Fibroblast of skin of abdomen (primary cell): ENCODE measurements at regions not wholly inside any gene's neighbourhood (a gene's known extent, or its start where the extent isn't known, plus 50 kb on each side); places are given as distances from the start of the nearest gene placed in this dataset.
"Not testable (repeated sequence)": the region's sequence is repeated elsewhere in the genome, so short reads cannot be mapped to it uniquely, and the experiment has no call there.

ENCODE experiments used
- DNase-seq: peaks from one replicate; pipeline ENCODE4 v3.0.0-alpha.2; 2013

DNA sequence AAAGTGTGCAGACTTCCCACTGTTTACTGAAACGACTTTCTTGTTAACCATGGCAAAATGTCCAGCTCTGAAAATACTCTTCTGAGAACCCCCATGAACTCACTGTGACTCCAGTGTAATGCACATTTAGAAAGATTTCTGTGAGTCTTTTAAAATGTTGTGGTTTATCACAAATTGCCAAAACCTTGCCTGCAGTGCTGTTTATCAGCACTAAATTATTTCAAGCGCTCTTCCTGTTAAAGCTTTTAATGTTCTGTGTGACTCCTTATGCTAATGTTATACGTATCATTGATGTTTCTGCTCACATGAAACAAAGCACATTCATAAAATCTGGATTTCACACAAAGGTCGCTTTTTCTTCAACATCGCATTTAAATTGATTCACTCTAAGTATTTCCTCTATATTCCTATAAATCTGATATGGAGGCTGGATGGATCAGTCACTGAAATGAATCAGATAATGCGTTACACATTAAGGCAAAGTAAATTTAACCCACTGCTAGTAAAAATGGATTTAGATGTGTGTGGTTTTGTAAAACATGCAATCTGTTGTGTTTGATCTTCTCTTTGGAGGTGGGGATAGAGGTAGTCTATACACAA is 521.2 kb downstream of the NYAP2 start:
- peak; percentile 31 for DNase-seq

DNA sequence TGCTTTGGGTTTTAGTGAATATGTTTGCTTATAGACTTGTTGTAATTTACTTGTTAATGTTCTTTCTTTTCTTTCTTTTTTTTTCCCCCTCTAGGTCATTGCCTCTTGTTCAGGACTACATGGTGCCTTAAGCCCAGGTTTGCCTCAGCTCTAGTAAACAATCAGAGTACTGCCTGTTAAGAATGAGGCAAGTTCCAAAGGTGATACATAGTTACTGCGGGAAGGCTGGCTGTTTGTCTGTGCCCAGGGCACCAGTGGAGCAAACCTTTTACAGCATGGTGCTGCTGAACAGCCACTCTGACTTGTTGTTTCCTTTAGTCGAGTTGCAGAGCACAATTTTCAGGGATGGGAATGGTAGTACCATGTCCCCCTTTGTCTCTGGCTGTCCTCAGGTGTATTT is 517.2 kb downstream of the NYAP2 start:
- no peak for DNase-seq

DNA sequence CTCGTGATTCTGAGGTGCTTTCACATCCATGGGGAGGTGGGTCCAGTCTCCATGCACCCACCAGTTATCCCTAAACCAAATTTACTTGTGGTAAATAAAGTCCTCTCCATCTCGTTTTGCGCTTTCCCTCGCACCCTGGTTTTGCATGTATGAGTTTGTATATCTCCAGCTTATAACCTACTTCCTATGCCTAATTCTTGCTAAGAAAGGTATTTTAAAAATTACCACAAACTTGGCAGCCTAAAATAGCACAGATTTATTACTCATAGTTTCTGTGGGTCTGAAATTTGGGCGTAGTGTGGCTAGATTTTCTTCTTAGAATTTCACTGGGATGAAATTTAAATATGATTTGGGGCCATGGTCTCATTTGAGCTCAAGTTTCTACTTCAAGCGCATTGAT is 511.5 kb downstream of the NYAP2 start:
- no peak for DNase-seq

DNA sequence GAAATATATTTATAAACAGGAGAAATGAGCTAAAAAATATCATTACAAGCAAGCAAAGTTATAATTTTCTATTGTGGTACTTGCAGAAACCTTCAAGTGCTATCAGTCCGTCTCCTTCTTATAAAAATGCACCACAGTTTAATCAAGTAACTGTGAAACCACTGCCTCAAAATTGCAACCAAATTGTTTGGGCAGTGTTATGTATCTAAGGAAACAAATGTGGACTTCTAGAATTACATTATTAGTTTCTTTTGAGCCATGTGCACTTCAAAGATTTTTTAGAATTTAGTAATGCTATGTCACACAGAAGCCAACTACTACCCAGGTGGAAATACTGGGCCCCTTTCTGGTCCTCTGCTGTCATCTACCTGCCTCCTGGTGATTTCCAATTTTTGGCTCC is 495.6 kb downstream of the NYAP2 start:
- DNase-seq, result peak; percentile 8

DNA sequence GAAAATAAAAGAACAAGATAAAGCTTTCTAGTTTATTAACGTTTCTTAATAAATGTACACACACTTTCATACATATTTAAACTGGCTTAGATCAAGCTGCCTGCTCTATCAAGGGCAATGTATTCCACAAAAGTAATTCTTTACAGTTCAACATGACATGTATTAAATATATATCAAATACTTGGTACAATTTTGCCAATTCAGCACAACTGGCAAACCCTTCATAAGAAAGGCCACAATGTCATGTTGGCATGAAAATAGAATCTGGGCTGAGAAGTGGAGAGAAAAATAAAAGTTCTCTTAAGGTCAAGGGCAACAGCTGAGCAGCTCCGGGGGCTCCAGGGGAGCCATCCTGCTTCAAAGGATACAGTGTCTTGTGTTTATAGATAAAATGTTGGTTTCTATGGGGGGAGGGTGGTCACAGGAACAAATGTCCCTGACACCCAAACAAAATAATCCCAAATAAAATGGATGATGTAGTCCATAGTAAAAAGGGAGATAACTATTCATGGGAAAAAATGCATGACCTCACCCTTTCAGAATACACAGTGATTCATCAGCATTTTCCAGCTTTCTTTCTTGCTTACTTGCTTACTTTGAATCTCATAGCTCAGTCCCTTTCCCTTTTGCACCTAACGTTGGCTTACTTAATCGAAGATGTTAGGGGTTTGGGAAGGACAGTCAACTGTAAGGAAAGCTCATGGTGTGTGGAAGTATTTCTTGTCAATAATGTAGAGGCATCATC is 494.9 kb downstream of the NYAP2 start:
- peak; percentile 64 for DNase-seq

DNA sequence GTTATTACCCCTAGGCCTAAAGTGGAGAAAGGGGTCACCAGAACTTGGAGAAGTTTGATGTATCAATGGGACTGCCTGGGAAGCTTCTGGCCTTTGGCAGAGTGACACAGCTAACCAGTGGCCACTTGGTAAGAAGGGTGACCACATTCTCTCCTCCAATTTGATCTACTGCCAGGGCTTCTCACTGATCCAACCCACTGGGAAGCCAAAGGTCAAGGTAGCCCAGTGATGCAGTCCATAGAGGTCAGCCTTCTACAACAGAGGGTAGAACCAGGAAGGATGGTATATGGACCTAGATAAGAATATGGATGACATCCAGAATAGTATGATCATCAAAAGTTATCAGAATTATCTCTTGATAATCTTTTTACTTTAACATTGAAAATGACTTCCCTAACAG is 493.6 kb downstream of the NYAP2 start:
- DNase-seq, result no peak

DNA sequence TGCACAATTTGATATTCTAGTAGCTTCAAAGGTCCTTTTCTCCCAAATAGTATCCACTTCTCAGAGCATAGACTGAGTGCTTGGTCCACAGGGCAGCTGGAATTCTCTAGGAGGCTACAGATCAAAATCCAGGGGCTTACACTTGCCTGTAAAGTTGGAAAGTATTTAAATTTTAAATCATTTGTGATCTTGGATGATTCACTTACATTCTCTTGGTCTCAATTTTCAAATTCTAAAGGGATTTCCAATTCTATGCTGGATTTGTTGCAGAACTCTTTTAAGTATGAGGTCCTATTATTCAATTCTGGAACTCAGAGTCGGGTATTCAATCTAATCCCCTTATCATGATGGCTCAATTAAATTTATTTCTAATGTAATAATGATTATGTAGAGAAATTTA is 492.3 kb downstream of the NYAP2 start:
- no peak for DNase-seq

DNA sequence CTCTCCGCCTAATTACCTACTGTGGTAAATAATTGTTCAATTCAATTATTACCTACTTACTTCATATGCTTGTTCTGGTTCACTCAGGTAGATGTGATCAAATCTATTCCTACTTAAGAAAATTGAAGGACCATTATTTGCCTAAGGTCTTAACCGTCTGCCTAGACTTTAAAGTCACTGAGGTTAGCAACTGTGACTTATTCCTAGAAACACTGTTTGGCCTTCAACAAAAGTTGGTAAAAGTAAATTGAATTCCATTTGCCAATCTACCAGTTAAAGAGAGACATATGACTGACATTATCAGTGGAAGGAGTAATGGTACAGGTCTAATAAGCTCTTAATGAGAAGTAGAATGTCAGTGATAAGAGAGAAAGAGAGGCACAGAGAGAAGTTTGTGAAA is 491.5 kb downstream of the NYAP2 start:
- no peak for DNase-seq

DNA sequence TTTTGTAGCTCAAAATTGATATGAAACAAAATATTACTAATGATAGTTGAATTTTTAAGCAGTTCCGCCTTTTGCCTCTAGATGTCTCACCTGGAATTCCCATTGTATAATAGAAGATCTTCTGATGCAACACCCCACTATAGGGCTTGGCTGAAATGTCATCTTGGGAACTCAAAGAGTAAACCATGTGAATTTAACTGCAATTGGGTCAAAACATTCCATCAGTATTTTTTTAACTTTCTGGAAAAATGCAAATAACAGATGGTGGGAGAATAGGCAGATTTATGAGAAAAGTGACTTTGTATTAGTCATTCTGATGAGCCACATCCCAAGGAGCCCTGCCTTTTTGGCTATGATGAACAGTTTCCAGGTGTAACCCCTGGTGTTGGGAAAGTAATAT is 489.9 kb downstream of the NYAP2 start:
- peak; percentile 92 for DNase-seq

DNA sequence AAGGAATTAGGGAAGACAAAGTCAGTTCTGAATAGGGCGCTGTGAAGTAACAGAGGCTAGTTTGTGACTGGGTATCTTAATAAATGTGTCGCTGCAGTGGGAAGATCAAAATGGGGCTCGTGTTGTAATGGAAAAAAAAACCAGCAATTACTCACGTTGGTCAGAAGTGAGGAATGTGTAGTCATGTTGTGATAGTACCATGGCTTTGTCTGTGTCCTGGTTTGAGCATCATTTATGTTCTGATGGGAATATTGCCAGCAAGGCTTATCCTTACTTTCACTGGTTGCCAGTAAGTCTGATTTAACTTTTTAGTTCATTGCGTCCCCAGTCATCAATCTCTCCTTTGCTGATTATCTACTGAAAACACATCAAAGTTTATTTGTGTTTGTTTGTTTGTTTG is 467.6 kb downstream of the NYAP2 start:
- DNase-seq, result no peak

DNA sequence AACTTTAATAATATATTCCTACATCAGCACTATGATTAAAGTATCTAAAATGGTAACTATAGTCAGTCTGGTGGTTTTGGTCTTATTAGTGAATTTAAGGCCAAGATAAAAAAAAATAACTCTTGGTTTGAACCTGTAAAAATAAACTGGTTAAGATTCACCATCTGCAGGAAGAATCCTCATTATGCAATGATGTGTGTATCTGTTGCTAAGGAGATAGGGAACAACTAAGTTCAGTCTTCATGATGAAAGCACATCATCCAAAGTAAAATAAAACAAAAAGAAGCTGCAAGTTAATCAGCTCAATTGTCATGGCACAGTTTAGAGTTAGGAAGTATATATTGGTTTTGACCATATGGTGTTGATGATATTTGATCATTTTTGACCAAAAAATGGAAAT is 466.0 kb downstream of the NYAP2 start:
- no peak for DNase-seq

DNA sequence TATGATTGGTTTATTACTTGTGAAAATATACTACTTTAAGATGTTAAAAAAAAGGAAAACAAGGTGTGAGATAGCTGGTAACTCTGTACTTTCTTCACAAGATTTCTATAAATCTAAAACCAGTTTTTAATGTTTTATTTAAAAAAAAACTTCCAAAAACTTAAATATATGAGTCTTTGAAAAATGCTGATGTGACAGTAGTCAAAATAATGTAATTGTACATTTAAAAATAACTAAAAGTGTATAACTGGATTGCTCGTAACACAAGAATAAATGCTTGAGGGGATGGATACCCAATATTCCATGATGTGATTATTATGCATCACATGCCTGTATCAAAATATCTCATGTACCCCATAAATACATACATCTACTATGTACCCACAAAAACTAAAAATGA is 464.9 kb downstream of the NYAP2 start:
- no peak for DNase-seq

DNA sequence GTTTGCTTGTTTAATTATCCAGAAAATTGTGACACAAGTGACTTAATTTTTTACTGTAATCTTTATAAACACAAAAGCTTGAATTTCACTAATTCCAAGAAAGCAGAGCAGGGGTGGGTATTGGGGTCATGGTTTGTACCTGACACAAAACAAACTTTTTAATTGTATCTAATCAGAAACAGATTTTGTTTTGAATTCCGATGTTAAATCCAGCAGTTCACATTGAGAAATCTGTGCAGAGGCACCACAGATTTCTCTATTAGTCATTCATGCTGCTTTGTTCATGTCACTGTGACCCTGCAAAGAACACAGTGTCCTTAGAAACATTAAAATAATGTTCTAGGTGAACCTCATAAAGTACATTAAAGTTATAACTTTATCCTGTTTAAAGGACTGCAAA is 443.4 kb downstream of the NYAP2 start:
- DNase-seq, result peak; percentile 21

DNA sequence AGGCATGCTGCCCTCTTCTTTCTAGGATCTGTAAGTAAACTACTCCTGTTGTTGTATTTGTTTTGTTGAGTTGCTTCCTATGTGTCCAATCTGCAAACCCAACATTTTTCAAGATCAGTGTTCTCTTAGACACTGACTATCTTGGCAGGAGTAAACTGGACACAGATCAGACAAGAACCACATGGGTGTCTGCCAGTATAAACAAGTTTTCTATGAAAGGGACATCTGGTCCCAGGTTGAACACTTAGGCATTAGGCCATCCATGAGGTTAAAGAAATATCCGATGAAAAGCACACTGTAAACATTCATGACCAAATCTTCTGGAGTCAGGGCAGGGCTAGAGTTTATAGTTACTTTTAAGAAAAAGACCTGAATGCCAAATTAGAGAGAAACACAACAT is 441.8 kb downstream of the NYAP2 start:
- no peak for DNase-seq

DNA sequence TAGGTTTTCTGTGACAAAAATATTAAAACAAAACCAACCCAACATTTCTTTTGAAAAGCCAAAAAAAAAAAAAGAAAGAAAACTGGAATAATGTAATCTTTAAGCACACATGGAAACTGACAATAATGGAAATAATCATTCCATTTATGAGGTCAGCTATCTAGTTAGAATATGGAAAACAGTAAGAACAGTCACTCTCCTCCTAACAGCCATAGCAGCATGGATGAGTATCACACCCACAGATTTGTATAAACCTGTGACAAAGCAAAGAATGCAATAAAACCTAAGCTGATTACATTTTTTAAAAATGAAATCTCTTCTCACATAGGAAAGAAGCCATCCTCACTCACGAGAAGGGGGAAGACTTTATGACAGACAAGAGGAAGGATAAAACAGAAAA is 437.8 kb downstream of the NYAP2 start:
- DNase-seq, result no peak

DNA sequence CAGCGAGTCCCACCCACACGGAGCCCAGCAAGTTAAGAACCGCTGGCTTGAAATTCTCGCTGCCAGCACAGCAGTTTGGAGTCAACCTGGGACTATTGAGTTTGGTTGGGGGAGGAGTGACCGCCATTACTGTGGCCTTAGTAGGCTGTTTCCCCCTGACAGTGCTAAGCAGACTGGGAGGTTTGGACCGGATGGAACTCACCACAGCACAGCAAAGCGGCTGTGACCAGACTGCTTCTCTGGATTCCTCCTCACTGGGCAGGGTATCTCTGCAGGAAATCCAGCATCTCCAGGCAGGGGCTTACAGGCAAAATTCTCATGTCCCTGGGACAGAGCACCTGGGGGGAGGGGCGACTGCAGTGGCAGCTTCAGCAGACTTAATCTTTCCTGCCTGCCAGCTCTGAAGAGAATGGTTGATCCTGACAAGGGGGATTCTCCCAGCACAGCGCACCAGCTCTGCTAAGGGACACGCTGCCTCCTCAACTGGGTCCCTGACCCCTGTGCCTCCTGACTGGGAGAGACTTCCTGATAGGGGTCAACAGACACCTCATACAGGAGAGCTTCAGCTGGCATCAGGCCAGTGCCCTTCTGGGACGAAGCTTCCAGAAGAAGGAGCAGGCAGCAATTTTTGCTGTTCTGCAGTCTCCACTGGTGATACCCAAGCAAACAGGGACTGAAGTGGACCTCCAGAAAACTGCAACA is 425.4 kb downstream of the NYAP2 start:
- no peak for DNase-seq

DNA sequence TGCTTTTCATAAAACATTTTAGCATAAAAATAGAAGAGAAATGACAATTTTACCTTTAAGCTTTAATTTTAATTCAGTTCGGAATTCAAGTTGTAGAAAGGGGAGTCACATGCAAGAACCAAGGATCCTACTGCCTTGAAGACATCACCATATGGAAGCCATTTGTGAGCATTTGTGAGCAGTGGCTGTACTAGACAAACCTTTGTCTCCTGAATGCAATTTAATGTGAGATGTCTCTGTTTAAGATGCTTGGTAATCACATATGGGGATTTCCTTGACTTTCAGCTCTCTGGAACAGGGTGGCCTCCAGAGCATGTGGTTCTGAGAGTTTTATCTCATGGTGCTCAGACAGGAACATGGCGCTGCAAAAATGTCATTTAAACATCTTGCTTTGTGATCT is 421.8 kb downstream of the NYAP2 start:
- DNase-seq, result no peak

DNA sequence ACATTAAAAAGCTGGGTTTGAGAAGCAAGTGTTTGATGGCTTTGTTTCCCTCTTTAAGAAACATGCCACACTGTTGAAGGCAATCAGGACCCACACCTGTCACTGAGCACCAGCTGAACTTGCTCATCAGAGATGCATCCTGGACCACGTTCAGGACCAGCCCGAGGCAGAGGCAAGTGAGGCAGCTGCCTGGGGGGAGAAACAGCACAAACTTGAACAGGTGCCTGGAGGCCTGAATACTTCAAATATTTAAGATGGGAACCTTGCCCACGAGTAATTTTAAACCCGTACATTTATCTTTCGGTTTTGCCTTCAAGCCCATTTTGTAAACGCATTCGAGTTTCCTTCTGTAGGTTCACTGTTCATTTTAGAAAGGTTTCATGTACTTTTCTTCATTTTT is 421.3 kb downstream of the NYAP2 start:
- no peak for DNase-seq

DNA sequence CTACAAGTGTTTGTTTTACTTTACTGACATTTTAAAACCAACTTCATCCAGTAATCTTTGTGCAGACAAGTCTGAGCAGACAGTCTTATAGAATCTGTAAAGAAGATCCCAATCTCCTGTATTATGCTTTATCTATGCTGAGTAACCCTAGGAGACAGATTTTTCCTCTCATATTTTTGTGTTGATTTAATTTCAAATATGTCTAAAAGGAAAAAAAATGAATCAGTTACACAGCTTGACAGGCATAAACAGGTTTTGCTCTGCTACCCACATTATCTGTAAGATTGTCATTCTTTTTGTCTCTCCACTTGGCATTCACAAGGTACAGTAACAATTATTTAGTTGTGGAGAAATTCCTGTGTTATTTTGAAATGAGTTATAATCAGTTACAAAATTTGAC is 415.0 kb downstream of the NYAP2 start:
- no peak for DNase-seq

DNA sequence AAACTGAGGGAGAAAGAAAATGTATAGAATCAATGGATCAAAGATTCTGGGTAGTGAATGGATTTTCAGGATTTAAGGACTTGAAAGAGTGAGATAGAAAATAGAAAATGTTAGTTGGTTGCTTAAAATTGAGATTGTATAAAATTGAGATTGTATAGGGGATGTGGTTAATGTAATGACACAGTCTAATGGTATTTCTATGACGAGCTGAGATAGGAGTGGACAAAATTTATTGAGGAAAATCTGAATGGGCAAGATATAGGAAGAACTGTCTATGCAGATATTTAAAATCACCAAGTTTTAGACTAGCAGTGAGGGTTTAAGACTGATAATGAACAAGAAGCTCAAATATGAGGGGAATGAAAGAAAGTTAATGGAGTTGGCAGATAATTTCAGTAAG is 406.6 kb downstream of the NYAP2 start:
- DNase-seq, result peak; percentile 22

DNA sequence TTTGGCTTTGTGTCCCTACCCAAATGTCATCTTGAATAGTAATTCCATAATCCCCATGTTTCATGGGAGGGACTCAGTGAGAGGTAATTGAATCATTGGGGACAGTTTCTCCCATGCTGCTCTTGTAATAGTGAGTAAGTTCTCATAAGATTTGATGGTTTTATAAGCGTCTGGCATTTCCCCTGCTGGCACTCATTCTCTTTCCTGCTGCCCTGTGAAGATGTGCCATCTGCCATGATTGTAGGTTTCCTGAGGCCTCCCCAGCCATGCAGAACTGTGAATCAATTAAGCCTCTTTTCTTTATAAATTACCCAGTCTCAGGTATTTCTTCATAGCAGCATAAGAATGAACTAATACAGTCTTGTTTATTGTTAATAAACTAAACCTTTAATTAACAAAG is 402.6 kb downstream of the NYAP2 start:
- DNase-seq, result not testable (repeated sequence)

DNA sequence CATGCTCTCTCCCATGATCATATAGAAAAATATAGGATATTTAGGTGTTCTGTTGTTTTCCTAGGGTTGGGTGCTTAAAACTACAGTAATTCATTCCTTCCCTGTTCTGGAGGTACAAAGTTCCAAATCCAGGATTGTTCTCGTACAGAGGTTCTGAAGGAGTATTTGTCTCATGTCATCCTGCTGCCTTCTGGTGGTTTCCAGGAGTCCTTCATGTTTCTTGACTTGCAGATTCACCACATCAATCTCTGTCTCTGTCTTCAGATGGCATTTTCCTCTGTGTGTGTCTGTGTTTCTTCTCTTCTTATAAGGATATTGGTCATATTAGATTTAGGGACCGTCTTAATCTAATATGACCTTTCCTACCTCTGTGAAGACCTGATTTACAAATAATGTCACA is 397.9 kb downstream of the NYAP2 start:
- DNase-seq, result no peak

DNA sequence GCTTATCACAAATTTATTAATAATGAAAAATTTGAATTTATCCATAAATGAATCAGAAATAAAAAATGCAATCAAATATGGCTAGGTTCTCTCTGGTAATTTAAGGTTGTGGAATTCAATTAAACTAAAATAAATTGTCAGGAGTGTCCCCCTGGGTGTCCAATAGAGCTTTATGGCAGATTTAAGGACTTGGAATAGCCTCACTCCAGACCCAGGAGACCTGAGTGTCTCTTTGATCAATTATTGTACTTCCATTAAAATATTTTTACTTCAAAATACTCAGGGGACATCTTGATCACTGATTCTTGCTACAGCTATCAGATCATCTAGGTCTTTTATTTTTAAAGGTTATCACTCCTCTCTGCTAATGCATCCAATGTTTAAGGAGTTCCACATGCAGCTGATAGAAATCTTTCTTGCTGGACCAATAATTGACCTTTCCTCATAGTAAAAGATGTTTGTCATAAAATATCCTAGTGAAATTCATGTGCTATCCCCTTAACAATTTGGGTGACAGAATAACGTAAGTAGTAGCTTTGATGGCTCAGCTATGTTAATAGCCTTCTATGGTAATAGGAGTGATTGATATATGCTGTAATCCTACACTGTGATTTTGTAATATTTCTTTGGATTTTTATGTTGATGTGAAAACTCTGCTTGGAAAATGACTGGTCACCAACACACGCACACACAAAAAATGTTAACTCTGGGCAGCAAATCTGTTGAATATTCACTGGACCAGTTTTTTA is 395.3 kb downstream of the NYAP2 start:
- no peak for DNase-seq
